ENCODE measurements at regions not wholly inside any gene's neighbourhood (a gene's known extent, or its start where the extent isn't known, plus 50 kb on each side); places are given as distances from the start of the nearest gene placed in this dataset.

DNA sequence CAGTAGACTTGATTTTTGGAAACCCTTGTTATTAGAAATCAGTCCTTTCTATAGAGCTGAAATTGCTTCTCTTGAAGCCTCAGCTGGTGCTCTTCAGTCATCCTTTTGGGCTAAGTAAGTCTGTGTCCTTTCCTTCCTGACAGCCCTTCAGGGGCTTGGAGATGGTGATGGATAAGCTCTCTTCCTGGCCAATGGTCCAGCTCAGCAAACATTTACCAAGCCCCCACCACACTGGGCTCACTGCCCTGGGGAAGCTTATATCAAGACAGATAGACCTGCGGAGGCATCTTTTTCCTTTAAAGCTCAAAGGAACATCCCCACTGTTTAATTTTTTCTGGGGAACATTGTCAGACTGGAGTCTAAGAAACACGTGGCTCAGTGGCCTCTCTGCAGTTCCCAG is 139.6 kb downstream of the HAPSTR1 start:
- H3K4me3 ChIP-seq (ENCODE audit: low read depth, low read length) = no peak overlapping the region
- H3K4me1 ChIP-seq (ENCODE audit: control insufficient read depth, insufficient read depth, low read length) = no peaks in the 10 kb centered on the region
- H3K36me3 ChIP-seq (ENCODE audit: control insufficient read depth in 2 of 2, insufficient read depth in 1 of 2, low read length in 2 of 2) = no peaks in the 10 kb centered on the region
- no peak overlapping the region for H3K27ac ChIP-seq (ENCODE audit: extremely low read depth, low read depth, low read length)
- no peak for TF ChIP-seq ZNF621 (tag by site-specific recombination; IDR thresholded peaks at IDR 0.05)
- TF ChIP-seq KLF10 (tag by site-specific recombination; IDR thresholded peaks at IDR 0.05) = no peak
- TF ChIP-seq ZNF777 (tag by site-specific recombination; IDR thresholded peaks at IDR 0.05; ENCODE audit: borderline replicate concordance) = no peak
- TF ChIP-seq ZNF776 (tag by site-specific recombination; IDR thresholded peaks at IDR 0.05; ENCODE audit: borderline replicate concordance) = no peak
- no peak for TF ChIP-seq ZNF610 (tag by site-specific recombination; IDR thresholded peaks at IDR 0.05; ENCODE audit: borderline replicate concordance)
- no peak for TF ChIP-seq ZNF677 (tag by site-specific recombination; IDR thresholded peaks at IDR 0.05)
- TF ChIP-seq KLF8 (tag by site-specific recombination; IDR thresholded peaks at IDR 0.05) = no peak
- TF ChIP-seq ZNF157 (tag by site-specific recombination; IDR thresholded peaks at IDR 0.05) = no peak
- no peak for TF ChIP-seq ZNF624 (tag by site-specific recombination; IDR thresholded peaks at IDR 0.05)
- no peak for TF ChIP-seq ZNF76 (tag by site-specific recombination; IDR thresholded peaks at IDR 0.05; ENCODE audit: borderline replicate concordance, low read depth)
- no peak for TF ChIP-seq ZNF837 (tag by site-specific recombination; IDR thresholded peaks at IDR 0.05)
- no peak for TF ChIP-seq ZNF529 (tag by site-specific recombination; IDR thresholded peaks at IDR 0.05; ENCODE audit: insufficient replicate concordance)
- TF ChIP-seq, protein P1, sequence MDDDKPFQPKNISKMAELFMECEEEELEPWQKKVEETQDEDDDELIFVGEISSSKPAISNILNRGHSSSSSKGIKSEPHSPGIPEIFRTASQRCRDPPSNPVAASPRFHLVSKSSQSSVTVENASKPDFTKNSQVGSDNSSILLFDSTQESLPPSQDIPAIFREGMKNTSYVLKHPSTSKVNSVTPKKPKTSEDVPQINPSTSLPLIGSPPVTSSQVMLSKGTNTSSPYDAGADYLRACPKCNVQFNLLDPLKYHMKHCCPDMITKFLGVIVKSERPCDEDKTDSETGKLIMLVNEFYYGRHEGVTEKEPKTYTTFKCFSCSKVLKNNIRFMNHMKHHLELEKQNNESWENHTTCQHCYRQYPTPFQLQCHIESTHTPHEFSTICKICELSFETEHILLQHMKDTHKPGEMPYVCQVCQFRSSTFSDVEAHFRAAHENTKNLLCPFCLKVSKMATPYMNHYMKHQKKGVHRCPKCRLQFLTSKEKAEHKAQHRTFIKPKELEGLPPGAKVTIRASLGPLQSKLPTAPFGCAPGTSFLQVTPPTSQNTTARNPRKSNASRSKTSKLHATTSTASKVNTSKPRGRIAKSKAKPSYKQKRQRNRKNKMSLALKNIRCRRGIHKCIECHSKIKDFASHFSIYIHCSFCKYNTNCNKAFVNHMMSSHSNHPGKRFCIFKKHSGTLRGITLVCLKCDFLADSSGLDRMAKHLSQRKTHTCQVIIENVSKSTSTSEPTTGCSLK (tag by site-specific recombination; IDR thresholded peaks at IDR 0.05) = no peak
- no peak for TF ChIP-seq ZNF2 (tag by site-specific recombination; IDR thresholded peaks at IDR 0.05)
- no peak for TF ChIP-seq ZNF596 (tag by site-specific recombination; IDR thresholded peaks at IDR 0.05)
- TF ChIP-seq RBAK (tag by site-specific recombination; IDR thresholded peaks at IDR 0.05) = no peak
- TF ChIP-seq MEIS1 (CRISPR knock-in tag; IDR thresholded peaks at IDR 0.05; ENCODE audit: borderline replicate concordance) = no peak
- TF ChIP-seq, protein P2, sequence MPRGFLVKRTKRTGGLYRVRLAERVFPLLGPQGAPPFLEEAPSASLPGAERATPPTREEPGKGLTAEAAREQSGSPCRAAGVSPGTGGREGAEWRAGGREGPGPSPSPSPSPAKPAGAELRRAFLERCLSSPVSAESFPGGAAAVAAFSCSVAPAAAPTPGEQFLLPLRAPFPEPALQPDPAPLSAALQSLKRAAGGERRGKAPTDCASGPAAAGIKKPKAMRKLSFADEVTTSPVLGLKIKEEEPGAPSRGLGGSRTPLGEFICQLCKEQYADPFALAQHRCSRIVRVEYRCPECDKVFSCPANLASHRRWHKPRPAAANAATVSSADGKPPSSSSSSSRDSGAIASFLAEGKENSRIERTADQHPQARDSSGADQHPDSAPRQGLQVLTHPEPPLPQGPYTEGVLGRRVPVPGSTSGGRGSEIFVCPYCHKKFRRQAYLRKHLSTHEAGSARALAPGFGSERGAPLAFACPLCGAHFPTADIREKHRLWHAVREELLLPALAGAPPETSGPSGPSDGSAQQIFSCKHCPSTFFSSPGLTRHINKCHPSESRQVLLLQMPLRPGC (tag by site-specific recombination; IDR thresholded peaks at IDR 0.05) = no peak
- H3K9me3 ChIP-seq (ENCODE audit: control insufficient read depth, insufficient read depth, low read depth, low read length) = no peaks in the 10 kb centered on the region
- CTCF ChIA-PET = interaction anchor here (0.6 kb wide), 1 partner anchor 92 kb away, joined by 3 read pairs; no protein-coding TSS in a partner anchor
- POLR2A ChIA-PET = no interaction called here

DNA sequence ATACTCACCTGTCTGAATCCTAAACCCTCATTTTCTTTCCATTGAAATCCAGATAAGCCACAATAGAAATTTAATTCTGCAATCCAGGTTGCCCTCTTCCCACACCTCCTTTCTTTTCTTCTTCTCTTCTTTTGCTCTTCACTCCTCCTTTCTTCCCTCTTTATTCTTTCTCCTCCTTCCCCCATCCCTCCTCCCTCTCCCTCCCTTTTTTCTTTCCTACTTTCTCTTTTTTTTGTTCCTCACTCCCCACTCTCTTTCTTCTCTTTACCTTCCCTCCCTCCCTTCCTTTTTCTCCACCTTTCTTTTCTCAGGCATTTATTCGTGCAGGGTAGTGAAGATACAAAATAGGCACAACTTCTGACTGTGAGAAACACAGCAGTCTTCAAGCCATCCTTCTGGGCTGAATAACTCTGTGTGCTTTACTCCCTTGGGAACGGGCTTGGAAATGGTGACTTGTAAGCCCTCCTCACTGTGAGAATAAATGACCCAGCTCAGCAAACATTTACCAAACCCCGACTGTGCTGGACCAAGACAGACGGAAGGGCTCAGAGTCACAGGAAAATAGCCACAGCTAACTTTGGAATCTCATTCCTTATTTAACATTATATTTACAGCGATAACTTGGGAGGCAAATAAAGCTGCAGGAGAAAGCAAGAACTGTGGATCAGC is 140.8 kb downstream of the HAPSTR1 start:
- H3K9me3 ChIP-seq (ENCODE audit: control insufficient read depth, insufficient read depth, low read depth, low read length) = no peaks in the 10 kb centered on the region
- POLR2A ChIA-PET = no interaction called here
- H3K4me3 ChIP-seq (ENCODE audit: low read depth, low read length) = no peak overlapping the region
- CTCF ChIA-PET = no interaction called here
- no peaks in the 10 kb centered on the region for H3K36me3 ChIP-seq (ENCODE audit: control insufficient read depth in 2 of 2, insufficient read depth in 1 of 2, low read length in 2 of 2)
- no peaks in the 10 kb centered on the region for H3K4me1 ChIP-seq (ENCODE audit: control insufficient read depth, insufficient read depth, low read length)
- H3K27ac ChIP-seq (ENCODE audit: extremely low read depth, low read depth, low read length) = no peak overlapping the region
- no peak for TF ChIP-seq ZNF510 (tag by site-specific recombination; IDR thresholded peaks at IDR 0.05; ENCODE audit: insufficient replicate concordance)
- TF ChIP-seq PRDM1 (tag by site-specific recombination; IDR thresholded peaks at IDR 0.05) = peak; percentile 38; the same call in 1 of the 2 replicates
- TF ChIP-seq ZNF416 (tag by site-specific recombination; IDR thresholded peaks at IDR 0.05) = no peak
- no peak for TF ChIP-seq HOXA7 (CRISPR knock-in tag; IDR thresholded peaks at IDR 0.05; ENCODE audit: borderline replicate concordance)
- no peak for TF ChIP-seq ZNF274 (IDR thresholded peaks at IDR 0.05; ENCODE audit: low read length)
- TF ChIP-seq ZNF274 (tag by site-specific recombination; IDR thresholded peaks at IDR 0.05; ENCODE audit: borderline replicate concordance) = no peak
- TF ChIP-seq ZNF266 (tag by site-specific recombination; IDR thresholded peaks at IDR 0.05; ENCODE audit: low read depth) = no peak
- TF ChIP-seq YY1 (tag by site-specific recombination; IDR thresholded peaks at IDR 0.05) = no peak
- no peak for TF ChIP-seq ZNF677 (tag by site-specific recombination; IDR thresholded peaks at IDR 0.05)
